Gastroesophageal sphincter (tissue), 3 donors: ENCODE measurements at regions not wholly inside any gene's neighbourhood (a gene's known extent, or its start where the extent isn't known, plus 50 kb on each side); places are given as distances from the start of the nearest gene placed in this dataset.

Experiments used
- CTCF ChIP-seq, 4 experiments: fragments of 200-600 bp in 2 of 4; fragments of 450-650 bp in 2 of 4; sonication (generic) in 1 of 4; IDR thresholded peaks; one replicate each; pipeline ENCODE4 v1.5.1; 2017 to 2019; ENCODE audit warnings: antibody characterized with exemption in 4 of 4, mild to moderate bottlenecking in 2 of 4, moderate library complexity in 2 of 4
- EP300 ChIP-seq: sonication (generic); formaldehyde crosslinking; IDR thresholded peaks from one replicate; pipeline ENCODE4 v1.6.1; 2017; ENCODE audit warnings: antibody characterized with exemption, mild to moderate bottlenecking
- POLR2A ChIP-seq, 2 donors: fragments of 450-650 bp; IDR thresholded peaks; one replicate each; pipeline ENCODE4 v1.6.1; 2017; ENCODE audit warnings: antibody characterized with exemption in 2 of 2, mild to moderate bottlenecking in 2 of 2, moderate library complexity in 1 of 2
- POLR2AphosphoS5 ChIP-seq: sonication (generic); formaldehyde crosslinking; IDR thresholded peaks from one replicate; pipeline ENCODE4 v1.6.1; 2017; ENCODE audit warnings: antibody characterized with exemption

- no peak for TF ChIP-seq CTCF (IDR thresholded peaks at IDR 0.05)
- TF ChIP-seq POLR2AphosphoS5 = no peak
- TF ChIP-seq EP300 = no peak
- no peak for TF ChIP-seq POLR2A (IDR thresholded peaks at IDR 0.05)
Measured at GRCh38 chr22:49362211-49362839, 465.3 kb downstream of the BRD1 start.
